ENCODE measurements at regions not wholly inside any gene's neighbourhood (a gene's known extent, or its start where the extent isn't known, plus 50 kb on each side); places are given as distances from the start of the nearest gene placed in this dataset.

GRCh38 chr16:5461141-5461540, 363.5 kb upstream of the EEF2KMT start:
- TF ChIP-seq CTCF (conservative IDR thresholded peaks at IDR 0.05; ENCODE audit: low read depth in 2 of 2) (no peak), EZH2phosphoT487 (IDR thresholded peaks at IDR 0.05; ENCODE audit: unreplicated experiment) (no peak), POLR2AphosphoS5 (IDR thresholded peaks at IDR 0.05; ENCODE audit: low read depth) (no peak), EZH2 (IDR thresholded peaks at IDR 0.05; ENCODE audit: low read depth, unreplicated experiment) (no peak), CREB1 (CRISPR knock-in tag; IDR thresholded peaks at IDR 0.05; ENCODE audit: low read depth) (no peak), JUNB (IDR thresholded peaks at IDR 0.05; ENCODE audit: unreplicated experiment) (no peak), REST (IDR thresholded peaks at IDR 0.05; ENCODE audit: unreplicated experiment) (no peak), NANOG (IDR thresholded peaks at IDR 0.05; ENCODE audit: borderline replicate concordance) (no peak), ZNF114 (CRISPR knock-in tag; IDR thresholded peaks at IDR 0.05) (no peak), ETS1 (IDR thresholded peaks at IDR 0.05) (no peak), ZNF331 (CRISPR knock-in tag; IDR thresholded peaks at IDR 0.05; ENCODE audit: low read depth) (no peak), STAT1 (IDR thresholded peaks at IDR 0.05; ENCODE audit: unreplicated experiment) (no peak), ZNF462 (CRISPR knock-in tag; IDR thresholded peaks at IDR 0.05) (no peak)
